Thoracic aorta (tissue), 2 donors: ENCODE measurements at regions not wholly inside any gene's neighbourhood (a gene's known extent, or its start where the extent isn't known, plus 50 kb on each side); places are given as distances from the start of the nearest gene placed in this dataset.
"Not testable (repeated sequence)": the region's sequence is repeated elsewhere in the genome, so short reads cannot be mapped to it uniquely, and the experiment has no call there.

ENCODE experiments used
- ATAC-seq: fragments of 150-250 bp; one replicate; pipeline ENCODE4 v1.8.0; 2017; ENCODE audit warnings: low read depth; ENCODE audit not compliant: insufficient number of reproducible peaks, low FRiP score
- DNase-seq: peaks from one replicate; pipeline ENCODE4 v3.0.0-alpha.2; 2020; ENCODE audit warnings: low spot score
- H3K27ac ChIP-seq, 2 donors: fragments of 200-600 bp; sonication (generic); 1 replicate in 1 of 2; 2 replicates in 1 of 2; pipeline ENCODE4 v1.5.1; 2016; ENCODE audit warnings: mild to moderate bottlenecking in 2 of 2, moderate library complexity in 2 of 2
- H3K27me3 ChIP-seq: fragments of 200-600 bp; sonication (generic); replicated peaks from 2 replicates; pipeline ENCODE4 v1.6.0; 2016; ENCODE audit warnings: mild to moderate bottlenecking; ENCODE audit not compliant: insufficient read depth
- H3K36me3 ChIP-seq: fragments of 200-600 bp; sonication (generic); one replicate; pipeline ENCODE4 v1.5.1; 2016
- H3K4me1 ChIP-seq, 2 donors: fragments of 200-600 bp; sonication (generic); 1 replicate in 1 of 2; 2 replicates in 1 of 2; pipeline versions ENCODE4 v1.5.1 to v1.6.0; 2016; ENCODE audit warnings: low read depth in 2 of 2, mild to moderate bottlenecking in 1 of 2; ENCODE audit not compliant: control insufficient read depth in 1 of 2
- H3K4me3 ChIP-seq: fragments of 200-600 bp; sonication (generic); 2 replicates; pipeline ENCODE4 v1.5.1; 2016; ENCODE audit warnings: mild to moderate bottlenecking
- H3K9me3 ChIP-seq: fragments of 200-600 bp; sonication (generic); 2 replicates; pipeline ENCODE4 v1.5.1; 2016
- CTCF ChIP-seq: fragments of 200-600 bp; sonication (generic); IDR thresholded peaks from one replicate; pipeline ENCODE4 v1.5.1; 2019; ENCODE audit warnings: antibody characterized with exemption

- DNase-seq (no peak), ATAC-seq (no peak)
- H3K27ac ChIP-seq = no peak overlapping the region
- H3K4me1 ChIP-seq = no peaks in the 10 kb centered on the region
- H3K27me3 ChIP-seq = no peaks in the 10 kb centered on the region
- H3K4me3 ChIP-seq = no peak overlapping the region
- H3K9me3 ChIP-seq = no peaks in the 10 kb centered on the region
- H3K36me3 ChIP-seq = no peaks in the 10 kb centered on the region
- no peak for TF ChIP-seq CTCF
Observed at GRCh38 chr11:89583580-89583979, 92.4 kb upstream of the NOX4 start.

- H3K36me3 ChIP-seq, H3K4me3 ChIP-seq, H3K27me3 ChIP-seq, H3K4me1 ChIP-seq, ATAC-seq, H3K27ac ChIP-seq, H3K9me3 ChIP-seq, DNase-seq: not testable (repeated sequence)
Observed at GRCh38 chr11:89585046-89585445, 93.9 kb upstream of the NOX4 start.

- H3K27ac ChIP-seq, H3K4me1 ChIP-seq: not testable (repeated sequence)
Observed at GRCh38 chr11:89585471-89585870, 94.3 kb upstream of the NOX4 start.

GRCh38 chr11:89589413-89589812 is 98.2 kb upstream of the NOX4 start:
- H3K27me3 ChIP-seq, DNase-seq, H3K36me3 ChIP-seq, ATAC-seq, H3K27ac ChIP-seq, H3K9me3 ChIP-seq, H3K4me1 ChIP-seq, H3K4me3 ChIP-seq: not testable (repeated sequence)

More at GRCh38 chr11:89585471-89585870, 94.3 kb upstream of the NOX4 start:
- ATAC-seq, DNase-seq, H3K4me3 ChIP-seq, H3K36me3 ChIP-seq, H3K27me3 ChIP-seq, H3K9me3 ChIP-seq: not testable (repeated sequence)

GRCh38 chr11:89590008-89590632 is 98.9 kb upstream of the NOX4 start:
- not testable (repeated sequence) for H3K4me3 ChIP-seq, H3K9me3 ChIP-seq, H3K36me3 ChIP-seq, H3K27me3 ChIP-seq, H3K4me1 ChIP-seq, H3K27ac ChIP-seq, DNase-seq, ATAC-seq

- not testable (repeated sequence) for DNase-seq, ATAC-seq, H3K27ac ChIP-seq, H3K27me3 ChIP-seq, H3K36me3 ChIP-seq, H3K9me3 ChIP-seq, H3K4me1 ChIP-seq, H3K4me3 ChIP-seq
Observed at GRCh38 chr11:89601263-89601662, 108.8 kb upstream of the TRIM77 start.

- Histone ChIP-seq H3K4me1 (no peaks in the 10 kb centered on the region), H3K4me3 (no peak overlapping the region), H3K9me3 (no peaks in the 10 kb centered on the region), H3K27ac (no peak overlapping the region), H3K36me3 (no peaks in the 10 kb centered on the region), H3K27me3 (no peaks in the 10 kb centered on the region)
- no peak for ATAC-seq
- no peak for TF ChIP-seq CTCF
- no peak for DNase-seq
Observed at GRCh38 chr11:89604281-89604680, 105.8 kb upstream of the TRIM77 start.

- H3K27ac ChIP-seq, H3K4me1 ChIP-seq, ATAC-seq, H3K9me3 ChIP-seq, H3K36me3 ChIP-seq, H3K27me3 ChIP-seq, H3K4me3 ChIP-seq, DNase-seq: not testable (repeated sequence)
Observed at GRCh38 chr11:89606845-89607244, 103.3 kb upstream of the TRIM77 start.

GRCh38 chr11:89607497-89607896 is 102.6 kb upstream of the TRIM77 start:
- H3K4me1 ChIP-seq, H3K9me3 ChIP-seq, ATAC-seq, H3K27ac ChIP-seq, H3K27me3 ChIP-seq, H3K4me3 ChIP-seq, H3K36me3 ChIP-seq, DNase-seq: not testable (repeated sequence)
